ENCODE measurements at regions not wholly inside any gene's neighbourhood (a gene's known extent, or its start where the extent isn't known, plus 50 kb on each side); places are given as distances from the start of the nearest gene placed in this dataset.

DNA sequence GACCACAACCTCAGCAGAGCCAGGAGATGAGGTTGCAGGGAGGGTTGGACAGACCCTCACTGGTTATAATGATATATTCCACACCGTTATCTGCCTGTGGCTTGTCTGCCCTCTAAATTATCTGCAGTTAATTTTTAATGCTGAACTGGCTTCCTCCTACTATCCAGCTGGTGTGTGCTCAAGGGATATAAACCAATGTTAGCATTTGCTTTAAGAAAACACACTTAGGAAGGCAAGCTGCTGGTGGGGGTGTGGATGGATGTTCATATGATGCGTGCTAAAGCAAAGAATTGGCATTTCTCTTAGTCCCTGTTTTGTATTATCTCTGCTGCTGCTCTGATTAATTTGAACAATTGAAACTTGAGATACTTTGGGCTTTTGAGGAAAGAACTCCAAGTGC lies 132.2 kb upstream of the NPVF start:
- DNase-seq: no peak

DNA sequence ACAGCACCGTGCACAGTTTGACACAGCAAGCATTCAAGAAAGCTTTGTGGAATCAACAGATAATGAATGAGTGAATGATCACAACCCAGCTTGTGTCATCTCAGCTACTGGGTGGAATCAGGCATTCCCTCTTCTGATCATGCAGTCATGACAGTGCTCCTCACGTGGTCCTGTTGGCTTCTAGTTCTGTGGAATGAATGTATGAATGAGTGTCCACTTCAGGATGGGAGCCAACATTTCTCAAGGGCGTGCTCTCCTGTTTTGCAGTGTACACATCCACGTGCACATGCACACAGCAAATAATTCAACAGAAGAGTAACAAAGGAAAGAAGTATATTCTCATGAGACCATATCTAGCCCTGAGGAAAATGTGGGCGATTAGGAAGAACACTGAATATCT lies 133.1 kb upstream of the NPVF start:
- DNase-seq: no peak

DNA sequence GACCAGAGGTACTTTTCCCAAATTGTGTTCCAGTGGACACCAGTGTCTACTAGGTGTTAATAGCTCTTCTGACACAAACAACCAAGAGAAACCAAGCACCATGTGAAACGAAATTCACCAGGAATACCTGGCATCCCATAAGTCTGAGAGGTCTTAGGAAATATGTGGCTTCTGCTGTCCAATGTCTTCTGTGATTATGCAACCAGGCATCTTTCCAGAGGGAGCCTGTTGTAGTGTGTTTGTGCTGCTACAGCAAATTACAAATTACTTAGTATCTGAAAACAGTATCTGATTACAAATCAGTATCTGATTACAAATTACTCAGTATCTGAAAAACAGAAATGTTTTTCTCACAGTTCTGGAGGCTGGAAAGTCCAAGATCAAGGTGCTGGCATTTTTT lies 133.6 kb upstream of the NPVF start:
- peak in 1 of 2 donors; percentile 32 for DNase-seq

DNA sequence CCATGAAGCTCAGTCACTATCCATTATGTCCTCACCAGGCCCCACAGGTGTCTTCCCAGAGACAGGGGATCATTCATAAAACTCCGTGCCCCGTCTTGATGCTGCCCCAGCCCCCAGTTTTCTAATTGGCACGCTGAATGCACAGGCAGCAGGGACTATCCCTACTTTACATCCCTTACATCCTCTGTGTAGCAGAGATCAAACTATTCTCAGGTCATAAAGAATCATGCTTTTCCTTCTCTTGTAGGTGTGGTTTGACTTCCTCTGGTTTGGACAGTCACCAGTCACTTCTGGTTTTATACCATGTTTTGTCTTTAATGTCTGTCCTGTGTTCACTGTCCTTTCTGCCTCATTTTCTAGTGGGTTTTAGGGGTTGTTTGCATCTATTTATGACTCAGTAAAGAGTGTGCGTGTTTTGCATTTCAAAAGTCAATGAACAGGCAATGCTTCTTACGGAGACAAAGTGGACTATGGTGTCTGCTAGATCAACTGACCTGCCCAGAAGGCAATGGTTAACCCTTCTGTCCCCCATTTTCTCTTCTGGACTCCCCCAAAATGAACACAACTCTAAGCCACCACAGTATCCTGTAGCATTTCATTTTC lies 140.4 kb upstream of the NPVF start:
- DNase-seq: no peak

DNA sequence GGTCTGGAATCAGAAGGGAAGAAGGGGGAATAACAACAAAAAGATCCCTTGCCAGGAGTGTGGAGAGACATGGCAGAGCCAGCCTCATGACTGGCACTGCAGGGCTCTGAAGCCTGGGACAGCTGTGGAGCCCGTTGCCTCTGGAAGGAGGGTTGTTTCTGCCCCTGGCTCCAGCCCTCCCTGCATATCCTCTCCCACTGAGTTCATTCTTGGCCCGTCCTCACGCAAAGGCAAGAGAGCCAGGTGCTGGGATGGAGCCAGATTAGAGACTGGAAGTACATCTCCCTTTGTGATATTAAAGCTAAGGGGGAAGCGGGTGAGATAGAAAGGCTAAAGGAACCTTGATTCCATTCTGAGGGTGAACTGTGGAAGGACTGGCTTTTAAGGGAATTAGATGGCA lies 141.5 kb upstream of the NPVF start:
- no peak for DNase-seq

DNA sequence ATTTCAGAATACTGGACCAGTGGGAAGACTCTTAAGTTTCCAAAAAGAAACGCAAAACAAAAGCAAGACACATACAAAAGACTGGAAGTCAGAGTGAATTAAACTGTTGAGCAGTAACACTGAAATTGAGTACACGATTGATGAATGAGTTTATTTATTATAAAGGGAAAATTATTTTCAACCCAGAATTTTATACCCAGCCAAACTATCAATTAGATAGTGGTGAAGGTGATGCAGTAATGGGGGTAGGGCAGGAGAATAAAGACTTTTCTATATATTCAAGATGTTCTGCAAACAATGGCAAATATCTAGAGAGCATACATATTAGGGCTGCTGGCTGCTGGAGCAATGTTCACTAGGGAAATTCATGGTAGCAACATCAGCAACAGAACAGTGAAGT lies 143.7 kb upstream of the NPVF start:
- no peak for DNase-seq

DNA sequence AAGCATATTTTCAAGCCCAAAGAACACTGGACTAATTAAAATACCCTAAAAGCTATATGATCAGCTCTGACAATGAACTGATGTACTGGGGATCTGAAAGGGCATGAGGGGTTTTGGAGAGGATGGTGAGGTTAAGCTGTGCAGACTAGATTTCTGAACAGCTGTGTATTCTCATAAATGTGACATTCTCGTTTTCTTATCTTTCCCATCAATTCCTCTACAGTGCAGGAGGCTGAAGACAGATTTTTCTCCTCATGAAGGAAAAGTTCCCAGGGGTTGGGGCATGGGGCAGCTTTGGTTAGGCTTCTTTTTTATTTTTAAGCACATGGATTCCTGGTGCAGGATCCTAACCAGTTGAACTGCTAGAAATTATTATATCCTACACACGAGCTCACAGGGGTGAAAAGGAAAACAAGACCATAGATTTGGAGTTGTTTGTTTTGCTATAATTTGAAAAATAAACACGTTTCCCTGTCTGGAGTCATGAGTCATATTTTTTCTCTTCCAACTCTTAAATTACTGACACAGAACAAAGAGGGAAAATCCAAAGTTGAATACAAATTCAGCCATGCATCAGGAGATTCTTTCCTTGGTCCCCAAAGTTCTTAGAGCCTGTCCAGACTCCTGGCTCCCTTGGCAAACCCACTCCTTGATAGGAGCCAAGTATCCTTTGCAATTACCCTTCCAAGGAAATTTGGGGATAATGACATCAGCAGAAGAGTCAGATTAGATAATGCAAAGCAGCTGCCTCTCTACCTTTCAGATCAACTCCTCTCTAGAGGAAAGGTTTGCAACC lies 147.7 kb upstream of the NPVF start:
- no peak for DNase-seq

DNA sequence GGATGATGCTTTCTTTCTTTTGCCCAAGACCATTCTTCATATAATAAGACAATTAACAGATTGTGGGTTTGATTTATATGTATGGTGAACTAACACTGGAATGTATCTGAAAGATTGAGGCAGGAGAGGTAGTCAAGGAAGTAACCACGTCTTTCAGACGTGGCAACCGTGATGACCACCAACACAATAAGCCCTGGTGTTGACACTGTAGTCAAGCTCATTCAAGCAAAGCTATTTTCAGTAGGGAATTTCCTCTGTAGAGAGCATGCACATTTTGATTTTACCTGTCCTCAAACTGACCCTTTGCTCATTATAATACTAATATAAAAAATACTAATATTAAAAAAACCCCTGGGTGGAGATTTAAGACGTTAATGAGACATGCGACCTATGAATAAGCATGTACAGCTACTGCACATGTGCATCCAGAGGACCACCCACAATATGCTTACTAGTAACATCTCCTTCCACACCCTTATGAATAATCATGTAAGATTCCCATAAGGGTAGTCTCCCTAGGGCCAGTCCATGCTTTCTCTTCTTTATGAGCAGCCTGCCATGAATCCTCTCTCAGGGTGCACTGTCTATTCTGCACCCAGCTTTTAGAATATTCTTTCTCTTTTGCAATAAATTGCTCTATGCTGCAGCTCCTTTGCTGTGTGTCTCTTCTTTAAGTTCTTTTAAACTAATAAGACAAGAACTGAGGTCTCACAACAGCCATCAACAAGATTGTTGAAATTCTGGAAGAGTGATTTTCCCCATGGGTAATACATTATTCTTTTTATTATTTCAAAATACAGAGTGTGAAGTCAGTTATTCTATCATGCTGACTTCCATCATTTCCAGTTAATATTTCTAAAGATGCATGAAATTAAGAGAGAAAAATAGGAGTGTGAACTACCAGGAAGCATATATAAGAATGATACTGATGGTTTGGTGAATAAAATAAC lies 151.3 kb upstream of the NPVF start:
- no peak for DNase-seq

DNA sequence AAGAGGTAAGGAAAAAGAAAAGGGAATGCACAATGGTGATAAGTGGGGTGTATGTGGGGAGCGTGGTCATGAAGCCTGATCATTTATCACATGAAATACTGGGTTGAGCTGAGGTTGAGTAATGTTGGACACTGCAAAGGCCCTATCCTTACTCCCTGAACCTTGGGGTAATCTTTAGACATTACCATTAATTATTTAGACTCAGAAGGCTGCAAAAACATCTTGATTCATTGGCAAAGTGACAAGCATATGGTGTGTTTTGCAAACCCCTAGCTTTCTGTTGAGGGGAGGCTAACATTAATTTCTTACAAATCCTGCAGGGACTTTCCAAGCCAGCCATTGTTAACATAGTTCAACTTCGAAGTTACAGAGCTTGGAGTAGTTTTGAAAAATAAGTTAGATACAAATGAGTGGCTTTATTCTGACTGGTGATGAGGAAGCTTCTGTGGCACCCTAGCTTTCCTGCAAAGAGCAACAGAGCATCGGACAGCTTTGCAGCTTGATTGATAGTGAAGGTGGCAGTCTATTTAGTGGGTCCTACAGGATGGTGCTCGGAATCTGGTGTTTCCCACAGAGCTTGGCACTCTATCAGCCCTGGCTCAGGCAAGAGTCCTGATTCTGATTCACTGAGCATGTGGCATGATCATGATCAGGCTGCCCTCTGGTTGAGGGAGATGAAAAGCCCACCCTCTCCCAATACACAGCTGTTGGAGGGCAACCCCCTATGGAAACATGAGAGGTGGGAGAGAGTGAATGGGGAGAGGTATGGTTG lies 153.7 kb upstream of the NPVF start:
- no peak for DNase-seq

DNA sequence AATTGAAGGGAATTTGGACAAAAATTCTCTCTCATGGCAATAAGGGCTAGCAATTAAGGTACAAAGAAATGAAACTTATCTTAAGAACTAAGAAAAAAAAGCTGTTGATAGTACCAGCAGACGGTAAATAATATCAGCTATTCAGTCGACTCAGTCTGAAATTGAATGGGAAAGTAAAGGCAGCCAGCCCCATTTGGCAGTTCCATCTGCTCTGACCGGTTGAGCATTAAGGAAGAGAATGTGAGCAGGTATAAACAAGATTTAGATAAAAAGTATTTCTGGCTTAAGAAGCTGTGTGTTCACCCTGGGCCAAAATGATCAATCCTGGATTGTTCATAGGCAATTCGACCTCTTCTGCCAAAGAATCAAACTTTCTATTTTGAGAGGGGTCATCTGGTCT lies 154.6 kb upstream of the NPVF start:
- DNase-seq: no peak

DNA sequence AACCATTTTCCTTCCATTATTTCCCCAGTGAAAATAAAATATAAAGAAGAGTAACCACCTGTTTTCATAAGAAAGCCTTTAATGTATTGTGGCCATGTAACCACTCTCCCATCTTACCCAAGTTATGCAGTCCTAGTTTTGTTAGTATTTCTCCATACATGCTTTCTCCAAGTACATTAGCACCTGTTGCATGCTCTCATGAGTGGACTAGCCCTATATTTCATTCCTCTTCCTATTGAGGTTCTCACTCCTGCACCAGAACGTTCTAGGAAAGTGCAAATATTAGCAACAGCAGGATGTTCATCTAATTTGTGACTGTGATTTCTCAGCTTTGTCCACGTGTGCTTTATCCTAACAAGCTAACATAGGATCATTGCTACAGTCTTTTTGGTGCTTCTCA lies 155.1 kb upstream of the NPVF start:
- no peak for DNase-seq

DNA sequence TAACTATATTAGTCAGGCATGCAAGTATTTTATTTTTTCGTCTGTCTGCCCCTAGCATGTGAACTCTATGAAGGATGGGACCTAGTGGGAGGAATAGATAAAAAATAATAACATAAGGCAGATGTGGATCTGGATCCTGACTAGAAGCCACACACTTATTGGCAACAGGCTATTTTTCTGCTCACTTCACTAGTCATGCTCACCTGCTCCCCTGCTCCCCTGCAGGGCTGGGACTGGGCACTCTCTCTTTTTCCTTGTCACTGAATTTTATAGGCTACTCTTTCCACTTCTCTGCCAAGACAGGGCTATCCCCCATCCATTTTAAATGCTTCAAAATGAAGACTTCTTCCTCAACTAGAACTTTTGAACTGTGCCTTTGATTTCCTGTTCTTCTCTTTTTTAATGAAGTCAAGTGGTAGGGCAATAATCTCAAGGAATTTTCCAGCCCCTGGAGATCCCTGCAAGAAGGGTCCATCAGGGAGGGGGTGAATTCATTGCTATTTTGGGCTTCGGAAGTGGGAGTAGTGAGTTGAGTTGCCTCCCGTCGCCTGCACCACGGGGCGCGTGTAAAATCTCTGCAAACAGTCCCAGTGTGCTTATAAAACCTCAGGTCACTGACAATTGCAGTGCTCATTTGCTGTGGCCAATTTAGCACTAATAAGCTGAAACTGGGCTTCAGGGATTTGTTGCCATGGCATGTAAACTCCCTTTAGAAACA lies 156.7 kb upstream of the NPVF start:
- DNase-seq: no peak

DNA sequence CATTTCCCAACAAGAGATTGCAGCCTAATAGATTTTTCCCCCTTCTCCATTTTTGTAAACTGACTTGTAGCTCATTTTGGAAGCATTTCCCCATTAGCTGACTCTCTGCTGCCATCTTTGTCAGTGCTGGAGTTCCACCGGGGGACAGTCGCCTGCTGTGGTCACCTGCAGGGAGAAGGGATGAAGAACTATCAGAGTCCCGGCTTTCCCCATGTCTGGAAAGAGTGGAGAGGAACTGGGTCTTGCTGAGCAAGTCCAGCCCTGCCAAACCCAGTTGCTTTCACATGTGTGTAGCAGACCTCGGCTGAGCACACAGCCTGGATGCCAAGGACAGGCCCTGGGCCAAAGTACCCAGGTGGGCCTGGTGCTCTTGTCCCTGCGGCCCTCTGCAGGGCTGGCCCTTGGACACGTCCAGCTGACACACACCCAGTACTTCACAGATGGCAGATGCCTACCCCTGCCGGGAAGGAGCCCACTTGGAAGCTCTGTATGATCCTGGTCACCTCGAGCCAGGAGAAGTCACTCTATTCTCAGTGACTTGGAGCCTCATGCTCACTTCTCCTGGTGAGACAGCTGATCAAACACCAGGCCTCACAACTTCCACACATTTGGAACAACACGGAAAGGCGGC lies 157.3 kb upstream of the NPVF start:
- DNase-seq: peak in 1 of 2 donors; percentile 36

DNA sequence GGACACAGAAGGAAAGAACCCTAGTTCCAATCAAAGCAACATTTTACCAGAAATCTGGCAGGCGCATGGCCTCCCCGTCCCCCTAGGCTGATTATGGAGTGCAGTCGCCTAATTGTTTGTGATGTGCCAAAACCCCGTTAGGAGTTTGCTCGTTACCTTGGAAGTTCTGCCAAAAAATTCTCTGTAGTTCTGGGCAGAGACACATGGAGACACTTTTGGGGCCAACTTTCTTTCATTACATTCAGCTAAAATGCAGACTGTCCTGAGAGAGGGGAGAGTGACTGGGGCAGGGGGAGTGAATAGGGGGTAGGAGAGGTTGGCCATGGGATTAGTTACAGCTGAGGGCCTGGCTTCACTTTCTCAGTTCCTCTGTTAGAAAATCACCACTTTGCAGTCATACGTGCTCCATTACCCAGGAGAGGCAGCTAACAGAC lies 158.0 kb upstream of the NPVF start:
- DNase-seq: peak in 1 of 2 donors; percentile 60

DNA sequence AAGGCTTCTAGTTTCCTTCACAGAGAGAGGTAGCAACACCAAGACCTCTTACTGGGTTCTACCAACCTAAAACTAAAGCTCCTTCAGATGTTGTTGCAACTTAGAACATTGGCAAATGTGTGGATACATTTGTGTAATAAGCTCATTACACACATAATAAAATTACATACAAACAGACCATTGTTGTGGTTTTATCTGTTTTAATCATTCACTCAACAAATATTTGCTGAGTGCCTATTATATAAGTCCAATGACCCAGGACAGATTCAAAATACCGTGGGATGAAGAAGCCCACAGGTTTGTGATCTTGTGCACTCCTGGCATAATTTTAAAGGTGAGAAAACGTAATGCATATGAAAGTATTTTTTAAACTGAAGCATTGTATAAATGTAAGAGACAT lies 160.4 kb upstream of the NPVF start:
- DNase-seq: no peak

DNA sequence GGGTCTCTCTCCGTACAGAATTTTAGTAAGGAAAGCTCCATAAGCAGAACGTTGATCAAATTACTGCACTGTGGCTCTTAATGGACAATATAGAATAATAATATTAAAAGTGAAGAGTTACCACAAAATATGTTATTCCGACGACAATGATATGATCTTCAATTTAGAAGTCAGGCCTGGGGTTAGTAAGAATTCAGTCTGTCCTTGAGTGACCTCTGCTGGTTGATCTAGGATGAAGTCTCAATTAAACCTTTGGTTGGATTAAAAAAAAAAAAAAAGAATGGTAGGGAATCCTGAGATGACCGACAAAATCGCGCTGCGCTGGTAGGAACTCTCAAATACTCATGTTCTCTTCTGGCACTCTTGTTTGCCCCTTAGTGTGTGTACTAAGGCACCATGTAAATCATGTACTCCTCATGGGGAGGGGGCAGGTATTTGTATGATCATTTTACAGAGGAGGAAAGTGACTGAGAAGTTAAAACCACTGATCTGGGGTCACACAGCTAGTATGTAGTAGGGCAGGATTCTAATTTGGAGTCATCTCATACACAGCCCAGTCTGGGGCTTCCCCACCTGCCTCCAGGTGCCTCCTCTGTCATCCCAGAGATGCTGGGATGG lies 161.3 kb upstream of the NPVF start:
- peak; percentile 51 to 62 for DNase-seq

DNA sequence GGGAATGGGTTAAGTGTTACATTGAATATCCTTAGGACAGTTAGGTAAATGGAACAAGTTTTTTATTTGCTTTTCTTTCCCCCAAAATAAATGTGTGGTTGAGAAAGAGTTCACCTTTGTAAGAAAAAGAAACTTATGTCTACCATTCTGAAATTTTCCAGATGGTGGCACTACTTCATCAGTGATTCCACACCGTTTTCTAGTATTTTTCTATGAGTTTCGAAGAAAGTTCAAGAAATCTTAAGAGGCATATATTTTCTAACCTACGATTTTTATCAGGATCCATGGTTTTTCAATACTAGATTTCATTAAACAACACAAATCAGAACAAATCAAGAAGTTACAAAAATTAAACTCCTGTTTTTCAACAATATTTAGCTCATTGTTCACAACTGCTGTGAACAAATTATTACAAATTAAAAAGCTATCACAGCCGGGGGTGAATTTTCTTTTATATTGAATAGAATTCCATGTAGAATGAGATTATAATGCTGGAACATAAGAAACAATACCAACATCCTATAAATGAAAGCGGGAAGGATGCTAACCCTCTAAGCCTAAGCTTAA lies 163.1 kb upstream of the NPVF start:
- DNase-seq: peak in 1 of 2 donors; percentile 53

DNA sequence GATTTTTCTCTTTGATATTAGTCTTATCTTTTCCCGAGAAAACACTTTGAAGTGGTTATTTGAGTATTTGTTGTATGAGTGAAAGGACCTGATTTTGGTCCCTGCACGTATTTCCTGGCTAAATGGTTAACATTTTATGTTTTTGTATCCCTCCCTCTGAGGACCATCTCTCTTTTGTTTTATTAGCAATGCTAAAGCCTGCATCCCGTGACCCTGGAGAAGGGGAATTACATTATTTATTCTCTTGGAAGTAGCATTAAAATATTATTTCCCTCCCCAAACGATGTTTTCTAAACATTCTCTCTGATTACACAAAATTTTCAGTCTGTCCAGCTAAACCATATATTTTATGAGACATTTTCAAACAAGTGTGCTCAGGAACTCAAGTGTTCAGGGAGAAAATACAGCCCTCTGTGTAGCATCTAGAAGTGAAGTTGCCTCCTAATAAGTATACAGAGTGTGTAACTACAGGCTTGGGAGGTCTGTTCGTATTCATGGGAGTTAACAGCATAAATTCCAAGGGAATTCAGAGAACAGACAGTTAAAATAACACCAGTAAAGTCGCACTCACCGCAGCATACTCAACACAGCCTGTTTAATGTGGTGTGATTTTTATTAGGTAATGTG lies 163.8 kb upstream of the NPVF start:
- no peak for DNase-seq
